GM12892 (cell line): ENCODE measurements at regions not wholly inside any gene's neighbourhood (a gene's known extent, or its start where the extent isn't known, plus 50 kb on each side); places are given as distances from the start of the nearest gene placed in this dataset.
A peak's percentile ranks its signal among the peaks of the same experiment; 100 is the strongest.

Experiments
- DNase-seq: peaks from one replicate; pipeline ENCODE4 v3.0.0; 2011; ENCODE audit not compliant: insufficient read length
- FAIRE-seq: peaks from 2 replicates; lab custom pipeline; 2011; peaks lifted over from hg19 to GRCh38; lab: Jason Lieb, UNC
- POLR2A ChIP-seq: IDR thresholded peaks from 2 replicates; pipeline ENCODE4 v1.6.1; 2011; ENCODE audit warnings: low read depth, low read length, control low read depth
- POLR2AphosphoS5 ChIP-seq: IDR thresholded peaks from 2 replicates; pipeline ENCODE4 v1.6.1; 2011; ENCODE audit warnings: low read depth, low read length, control low read depth
- TAF1 ChIP-seq: IDR thresholded peaks from 2 replicates; pipeline ENCODE4 v1.6.1; 2011; ENCODE audit warnings: low read depth, mild to moderate bottlenecking, control low read depth, low read length, borderline replicate concordance

GRCh38 chr7:115410972-115411686, 489.2 kb downstream of the MDFIC start:
- DNase-seq (no peak), FAIRE-seq (no peak)
- no peak for TF ChIP-seq POLR2AphosphoS5
- no peak for TF ChIP-seq TAF1
- TF ChIP-seq POLR2A, result no peak

DNA sequence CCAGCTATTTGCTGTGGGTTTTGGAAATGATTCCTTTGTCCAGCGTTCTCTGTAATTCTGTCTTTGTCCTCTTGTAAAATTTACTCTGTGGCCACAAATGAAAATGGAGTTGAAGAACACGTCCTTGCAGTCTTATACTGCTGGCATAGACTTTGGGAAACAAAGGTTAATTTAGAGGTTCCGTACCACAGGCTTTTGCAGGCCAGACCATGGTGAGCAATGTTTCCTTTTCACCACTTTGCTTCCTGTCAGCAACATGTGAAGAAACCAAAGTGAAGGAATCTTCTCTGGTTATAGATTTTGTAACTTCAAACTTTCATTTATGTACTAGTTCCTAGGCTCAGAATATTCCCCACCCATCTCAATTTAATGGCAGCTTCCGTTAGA, 488.5 kb downstream of the MDFIC start:
- no peak for TF ChIP-seq TAF1
- TF ChIP-seq POLR2A, result no peak
- TF ChIP-seq POLR2AphosphoS5, result no peak
- FAIRE-seq, result no peak
- no peak for DNase-seq

GRCh38 chr7:115409682-115410433, 488.0 kb downstream of the MDFIC start:
- FAIRE-seq, result no peak
- no peak for DNase-seq
- TF ChIP-seq POLR2AphosphoS5 (no peak), TAF1 (no peak), POLR2A (no peak)

- no peak for TF ChIP-seq TAF1
- no peak for TF ChIP-seq POLR2AphosphoS5
- no peak for TF ChIP-seq POLR2A
- FAIRE-seq (no peak), DNase-seq (no peak)
Observed at GRCh38 chr7:115406219-115406618, 484.3 kb downstream of the MDFIC start.

DNA sequence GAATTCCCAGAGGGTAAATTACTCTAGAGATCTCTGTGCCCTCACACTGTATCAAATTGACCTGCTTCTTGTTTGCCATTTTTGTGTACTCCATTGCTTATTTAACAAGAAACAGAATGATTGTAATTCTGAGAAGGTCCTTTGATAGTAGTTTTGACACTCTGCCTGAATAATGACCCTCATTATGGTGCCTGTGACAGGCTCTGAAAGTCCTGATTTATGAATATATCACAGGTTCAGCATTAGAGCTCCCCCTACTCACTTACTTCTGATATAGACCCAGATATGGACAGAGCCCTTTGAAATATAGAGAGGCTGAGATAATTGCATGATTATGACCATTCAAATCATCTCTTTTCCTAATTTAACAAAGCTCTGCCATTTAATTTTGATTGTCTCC, 465.2 kb downstream of the MDFIC start:
- DNase-seq (no peak), FAIRE-seq (no peak)

DNA sequence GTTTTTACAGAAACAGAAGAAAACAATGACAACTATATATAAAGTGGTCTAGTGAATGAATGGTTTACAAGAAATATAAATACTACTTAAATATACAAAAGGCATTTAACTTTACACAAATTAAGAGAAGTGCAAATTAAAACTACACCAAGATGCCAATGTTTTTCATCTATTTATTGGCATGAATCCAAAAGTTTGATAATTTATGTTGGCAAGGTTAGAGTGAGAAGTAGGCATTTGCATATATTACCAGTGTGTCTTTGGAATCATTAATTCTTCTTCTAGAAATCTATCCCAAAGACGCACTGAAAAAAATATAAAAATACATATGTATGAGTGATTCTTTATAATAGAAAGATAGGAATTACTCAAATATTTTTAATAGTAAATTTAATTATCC, 457.4 kb downstream of the MDFIC start:
- FAIRE-seq, result no peak
- no peak for DNase-seq
- TF ChIP-seq POLR2A (no peak), POLR2AphosphoS5 (no peak), TAF1 (no peak)

More for the DNA sequence above, 465.2 kb downstream of the MDFIC start:
- TF ChIP-seq POLR2A (no peak), TAF1 (no peak)

GRCh38 chr7:115368998-115369397, 447.1 kb downstream of the MDFIC start:
- DNase-seq (no peak), FAIRE-seq (no peak)
- TF ChIP-seq POLR2AphosphoS5, result no peak
- no peak for TF ChIP-seq TAF1
- no peak for TF ChIP-seq POLR2A

GRCh38 chr7:115363916-115364315, 442.0 kb downstream of the MDFIC start:
- DNase-seq (no peak), FAIRE-seq (no peak)
- no peak for TF ChIP-seq TAF1
- TF ChIP-seq POLR2AphosphoS5, result no peak
- TF ChIP-seq POLR2A, result no peak

- FAIRE-seq (no peak), DNase-seq (no peak)
- TF ChIP-seq TAF1 (no peak), POLR2AphosphoS5 (no peak), POLR2A (no peak)
Observed at GRCh38 chr7:115359955-115360354, 438.1 kb downstream of the MDFIC start.

GRCh38 chr7:115359119-115359518, 437.2 kb downstream of the MDFIC start:
- FAIRE-seq, result peak; percentile 27
- TF ChIP-seq POLR2AphosphoS5, result no peak
- TF ChIP-seq TAF1, result no peak
- TF ChIP-seq POLR2A, result no peak
- DNase-seq, result no peak

GRCh38 chr7:115357703-115357999, 435.8 kb downstream of the MDFIC start:
- DNase-seq, result no peak
- FAIRE-seq, result peak; percentile 46
- TF ChIP-seq POLR2A (no peak), TAF1 (no peak), POLR2AphosphoS5 (no peak)

DNA sequence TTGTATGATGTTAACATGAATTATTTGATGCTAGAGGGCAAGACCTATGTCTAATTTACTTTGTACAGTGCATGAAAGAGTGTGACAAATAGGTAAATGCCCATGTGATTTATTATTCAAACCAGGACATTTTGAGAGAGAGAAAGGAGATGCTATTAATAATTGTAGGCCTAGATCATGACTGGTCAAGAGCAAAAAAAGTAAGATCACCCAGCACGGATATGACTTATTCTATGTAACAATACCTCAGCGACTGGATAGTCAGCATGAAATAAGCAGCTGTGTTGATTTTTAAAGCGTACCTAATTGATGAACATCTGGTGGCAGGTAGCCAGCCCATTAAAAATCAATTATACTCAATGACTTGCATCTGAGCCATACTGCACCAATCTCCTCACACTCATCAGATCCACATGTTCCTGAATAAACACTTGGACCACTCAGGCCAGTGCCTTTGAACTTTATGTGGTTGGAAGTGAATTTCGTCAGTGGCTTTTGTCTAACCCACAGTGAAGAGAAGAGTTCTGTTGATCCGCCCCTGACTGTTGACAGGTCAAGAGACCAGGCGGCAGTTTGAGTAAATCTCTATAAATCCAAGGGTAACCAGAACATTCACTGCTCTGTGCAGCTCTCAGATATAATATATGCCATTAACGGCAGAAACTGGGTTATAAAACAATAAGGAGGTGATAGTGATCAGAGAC, 435.3 kb downstream of the MDFIC start:
- DNase-seq, result no peak
- TF ChIP-seq TAF1 (no peak), POLR2AphosphoS5 (no peak), POLR2A (no peak)
- no peak for FAIRE-seq
